ENCODE measurements at regions not wholly inside any gene's neighbourhood (a gene's known extent, or its start where the extent isn't known, plus 50 kb on each side); places are given as distances from the start of the nearest gene placed in this dataset.

GRCh38 chr12:88764781-88765480 lies 184.7 kb upstream of the KITLG start:
- TF ChIP-seq, protein P1, sequence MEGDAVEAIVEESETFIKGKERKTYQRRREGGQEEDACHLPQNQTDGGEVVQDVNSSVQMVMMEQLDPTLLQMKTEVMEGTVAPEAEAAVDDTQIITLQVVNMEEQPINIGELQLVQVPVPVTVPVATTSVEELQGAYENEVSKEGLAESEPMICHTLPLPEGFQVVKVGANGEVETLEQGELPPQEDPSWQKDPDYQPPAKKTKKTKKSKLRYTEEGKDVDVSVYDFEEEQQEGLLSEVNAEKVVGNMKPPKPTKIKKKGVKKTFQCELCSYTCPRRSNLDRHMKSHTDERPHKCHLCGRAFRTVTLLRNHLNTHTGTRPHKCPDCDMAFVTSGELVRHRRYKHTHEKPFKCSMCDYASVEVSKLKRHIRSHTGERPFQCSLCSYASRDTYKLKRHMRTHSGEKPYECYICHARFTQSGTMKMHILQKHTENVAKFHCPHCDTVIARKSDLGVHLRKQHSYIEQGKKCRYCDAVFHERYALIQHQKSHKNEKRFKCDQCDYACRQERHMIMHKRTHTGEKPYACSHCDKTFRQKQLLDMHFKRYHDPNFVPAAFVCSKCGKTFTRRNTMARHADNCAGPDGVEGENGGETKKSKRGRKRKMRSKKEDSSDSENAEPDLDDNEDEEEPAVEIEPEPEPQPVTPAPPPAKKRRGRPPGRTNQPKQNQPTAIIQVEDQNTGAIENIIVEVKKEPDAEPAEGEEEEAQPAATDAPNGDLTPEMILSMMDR (IDR thresholded peaks at IDR 0.05) = no peak
- no peak for TF ChIP-seq POLR2A (IDR thresholded peaks at IDR 0.05)
- TF ChIP-seq EP300 (IDR thresholded peaks at IDR 0.05) = no peak
